T-helper 17 cell (primary cell): ENCODE measurements at regions not wholly inside any gene's neighbourhood (a gene's known extent, or its start where the extent isn't known, plus 50 kb on each side); places are given as distances from the start of the nearest gene placed in this dataset.
"Not testable (repeated sequence)": the region's sequence is repeated elsewhere in the genome, so short reads cannot be mapped to it uniquely, and the experiment has no call there.

Source experiments
- ATAC-seq: fragments of 150-1000 bp; cut with Tn5 transposase; 2 replicates; pipeline ENCODE4 v1.10.0; 2021; ENCODE audit warnings: mild to moderate bottlenecking, moderate library complexity
- DNase-seq, 3 donors: peaks; one replicate each; pipeline versions ENCODE4 v3.0.0 to v3.0.0-alpha.2; 2020 to 2021
- H3K9me3 ChIP-seq: one replicate; pipeline ENCODE4 v1.7.0; 2013; ENCODE audit warnings: low read length, mild to moderate bottlenecking; ENCODE audit not compliant: control insufficient read depth, poor library complexity, severe bottlenecking
- H3K27ac Mint-ChIP-seq: one replicate; pipeline ENCODE4 v1.8.0; 2022; ENCODE audit warnings: mild to moderate bottlenecking, moderate library complexity, mixed read lengths
- H3K27me3 Mint-ChIP-seq: one replicate; pipeline ENCODE4 v1.8.0; 2022; ENCODE audit warnings: mixed read lengths
- H3K36me3 Mint-ChIP-seq: one replicate; pipeline ENCODE4 v1.8.0; 2022; ENCODE audit warnings: low read depth, mixed read lengths
- H3K4me1 Mint-ChIP-seq: one replicate; pipeline ENCODE4 v1.8.0; 2022; ENCODE audit warnings: mild to moderate bottlenecking, mixed read lengths
- H3K4me3 Mint-ChIP-seq: one replicate; pipeline ENCODE4 v1.8.0; 2022; ENCODE audit warnings: mild to moderate bottlenecking, moderate library complexity, mixed read lengths

- no peaks in the 10 kb centered on the region for H3K9me3 ChIP-seq
- Mint-ChIP-seq H3K27ac (no peak overlapping the region), H3K36me3 (no peaks in the 10 kb centered on the region), H3K4me1 (no peaks in the 10 kb centered on the region), H3K4me3 (no peak overlapping the region), H3K27me3 (no peaks in the 10 kb centered on the region)
- ATAC-seq (no peak), DNase-seq (no peak)
These were observed 330.4 kb downstream of the KIF20B start for GRCh38 chr10:90031776-90032175.

DNA sequence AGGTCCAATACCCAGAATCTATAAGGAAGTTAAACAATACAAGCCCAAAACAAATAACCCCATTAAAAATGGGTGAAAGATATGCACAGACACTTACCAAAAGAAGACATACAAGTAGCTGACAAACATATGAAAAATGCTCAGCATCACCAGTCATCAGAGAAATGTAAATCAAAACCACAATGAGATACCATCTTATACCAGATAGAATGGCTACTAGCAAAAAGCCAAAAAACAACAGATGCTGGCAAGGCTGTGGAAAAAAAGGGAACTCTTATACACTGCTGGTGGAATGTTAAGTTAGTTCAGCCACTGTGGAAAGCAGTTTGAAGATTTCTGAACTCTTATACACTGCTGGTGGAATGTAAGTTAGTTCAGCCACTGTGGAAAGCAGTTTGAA lies 331.1 kb downstream of the KIF20B start:
- ATAC-seq (no peak), DNase-seq (no peak)
- H3K4me3 Mint-ChIP-seq = no peak overlapping the region
- H3K27ac Mint-ChIP-seq = no peak overlapping the region
- H3K4me1 Mint-ChIP-seq = no peaks in the 10 kb centered on the region
- H3K27me3 Mint-ChIP-seq = no peaks in the 10 kb centered on the region
- H3K36me3 Mint-ChIP-seq = no peaks in the 10 kb centered on the region
- H3K9me3 ChIP-seq = no peaks in the 10 kb centered on the region

DNA sequence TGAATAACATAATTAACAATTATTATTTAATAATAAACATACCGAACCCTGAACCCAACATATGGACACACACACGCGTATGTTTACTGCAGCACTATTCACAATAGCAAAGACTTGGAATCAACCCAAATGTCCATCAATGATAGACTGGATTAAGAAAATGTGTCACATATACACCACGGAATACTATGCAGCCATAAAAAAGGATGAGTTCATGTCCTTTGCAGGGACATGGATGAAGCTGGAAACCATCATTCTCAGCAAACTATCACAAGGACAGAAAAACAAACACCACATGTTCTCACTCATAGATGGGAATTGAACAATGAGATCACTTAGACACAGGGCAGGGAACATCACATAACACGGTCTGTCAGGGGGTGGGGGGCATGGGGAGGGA lies 333.5 kb downstream of the KIF20B start:
- not testable (repeated sequence) for DNase-seq, H3K4me1 Mint-ChIP-seq, H3K27me3 Mint-ChIP-seq, ATAC-seq, H3K36me3 Mint-ChIP-seq, H3K4me3 Mint-ChIP-seq, H3K9me3 ChIP-seq, H3K27ac Mint-ChIP-seq

DNA sequence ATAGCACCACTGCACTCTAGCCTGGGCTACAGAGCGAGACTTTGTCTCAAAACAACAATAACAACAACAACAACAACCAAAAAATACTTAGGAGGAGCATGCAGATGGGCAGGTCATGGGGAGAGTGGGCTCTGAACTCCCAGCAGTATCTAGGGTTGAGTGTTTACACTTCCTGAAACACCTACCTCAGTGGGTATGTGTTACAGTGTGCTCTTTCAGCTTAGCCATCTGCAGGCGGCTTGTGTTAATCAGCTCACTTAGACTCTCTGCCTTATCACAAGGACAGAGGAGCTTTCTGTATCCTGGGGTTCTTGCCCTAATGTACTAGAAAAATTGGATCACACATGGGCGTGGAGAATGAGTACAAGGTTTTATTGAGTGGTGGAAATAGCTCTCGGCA lies 340.2 kb downstream of the KIF20B start:
- DNase-seq (no peak), ATAC-seq (no peak)
- Mint-ChIP-seq H3K27ac (no peak overlapping the region), H3K36me3 (no peaks in the 10 kb centered on the region), H3K4me3 (no peak overlapping the region), H3K27me3 (no peaks in the 10 kb centered on the region), H3K4me1 (no peaks in the 10 kb centered on the region)
- H3K9me3 ChIP-seq = no peaks in the 10 kb centered on the region

DNA sequence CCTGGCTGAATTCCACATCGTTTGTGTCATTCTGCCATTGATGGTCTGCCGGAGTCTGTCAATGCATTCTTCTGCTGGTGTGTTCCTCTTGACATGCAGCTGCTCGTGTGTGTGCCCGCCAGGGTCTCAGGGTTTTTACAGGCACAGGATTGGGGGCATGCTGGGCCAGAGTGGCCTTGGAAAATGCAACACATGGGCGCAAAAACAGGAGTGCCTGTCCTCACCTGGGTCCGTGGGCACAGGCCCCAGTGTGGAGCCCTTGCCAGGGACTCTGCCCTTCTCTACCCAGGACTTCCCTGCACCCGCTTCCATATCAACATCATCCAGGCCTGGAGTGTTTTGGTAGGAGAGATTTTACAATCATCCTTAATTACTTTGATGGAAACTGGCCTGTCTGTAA lies 340.7 kb downstream of the KIF20B start:
- Mint-ChIP-seq H3K27ac (no peak overlapping the region), H3K4me3 (no peak overlapping the region), H3K4me1 (no peaks in the 10 kb centered on the region), H3K36me3 (no peaks in the 10 kb centered on the region), H3K27me3 (no peaks in the 10 kb centered on the region)
- no peak for ATAC-seq
- DNase-seq = no peak
- H3K9me3 ChIP-seq = no peaks in the 10 kb centered on the region

GRCh38 chr10:90047243-90047729 lies 345.9 kb downstream of the KIF20B start:
- DNase-seq (no peak), ATAC-seq (peak; percentile 33)
- Mint-ChIP-seq H3K27ac (no peak overlapping the region), H3K4me1 (no peaks in the 10 kb centered on the region), H3K4me3 (no peak overlapping the region), H3K27me3 (peaks cover 9% of the 10 kb centered on the region), H3K36me3 (no peaks in the 10 kb centered on the region)
- H3K9me3 ChIP-seq = no peaks in the 10 kb centered on the region

DNA sequence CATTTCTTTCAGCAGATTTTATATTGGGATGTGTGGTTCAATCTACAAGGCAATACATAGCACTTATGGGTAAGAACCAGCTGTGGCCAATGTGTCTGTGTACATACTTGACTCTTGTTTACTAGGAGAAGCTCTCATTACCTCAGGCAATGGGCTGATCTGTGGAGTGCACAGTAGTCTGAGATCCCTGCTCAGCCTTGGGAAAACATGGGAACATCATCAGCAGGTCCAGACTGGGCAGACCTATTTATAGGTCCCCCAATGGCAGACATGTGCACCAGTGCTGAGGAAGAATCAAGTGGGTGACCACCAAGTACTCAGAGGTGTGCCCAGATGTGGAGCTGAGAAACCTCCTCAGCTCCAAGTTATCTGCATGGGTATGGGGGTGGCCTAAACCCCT lies 349.7 kb downstream of the KIF20B start:
- H3K4me3 Mint-ChIP-seq = no peak overlapping the region
- ATAC-seq = no peak
- peaks cover 17% of the 10 kb centered on the region for H3K27me3 Mint-ChIP-seq
- no peaks in the 10 kb centered on the region for H3K36me3 Mint-ChIP-seq
- H3K9me3 ChIP-seq = no peaks in the 10 kb centered on the region
- no peaks in the 10 kb centered on the region for H3K4me1 Mint-ChIP-seq
- H3K27ac Mint-ChIP-seq = no peak overlapping the region
- DNase-seq = no peak

DNA sequence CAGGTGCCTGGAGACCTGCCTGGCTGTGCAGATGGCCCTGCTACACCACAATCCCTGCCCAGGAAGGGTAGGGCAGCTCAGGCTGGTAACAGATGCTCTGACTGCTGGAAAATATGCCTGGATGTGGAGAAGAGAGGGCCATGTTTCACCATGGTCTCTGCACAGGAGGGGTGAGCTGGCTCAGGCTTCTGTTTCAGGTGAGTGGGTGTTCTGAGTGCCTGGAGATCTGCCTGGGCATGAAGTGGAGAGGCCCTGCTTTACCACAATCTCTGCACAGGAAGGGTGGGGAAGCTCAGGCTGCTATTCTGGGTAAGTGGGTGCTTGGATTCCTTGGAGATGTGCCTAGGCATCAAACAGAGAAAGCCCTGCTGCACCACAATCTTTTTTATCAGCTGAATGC lies 350.1 kb downstream of the KIF20B start:
- Mint-ChIP-seq H3K4me3 (no peak overlapping the region), H3K27ac (no peak overlapping the region), H3K27me3 (peaks cover 17% of the 10 kb centered on the region), H3K4me1 (no peaks in the 10 kb centered on the region), H3K36me3 (no peaks in the 10 kb centered on the region)
- ATAC-seq = no peak
- no peak for DNase-seq
- no peaks in the 10 kb centered on the region for H3K9me3 ChIP-seq

- Mint-ChIP-seq H3K27me3 (peaks cover 5% of the 10 kb centered on the region), H3K4me1 (no peaks in the 10 kb centered on the region), H3K27ac (no peak overlapping the region), H3K4me3 (no peak overlapping the region), H3K36me3 (no peaks in the 10 kb centered on the region)
- DNase-seq (no peak), ATAC-seq (no peak)
- no peaks in the 10 kb centered on the region for H3K9me3 ChIP-seq
These were observed 361.4 kb downstream of the KIF20B start for GRCh38 chr10:90062786-90063185.

GRCh38 chr10:90064295-90064694 lies 362.9 kb downstream of the KIF20B start:
- Mint-ChIP-seq H3K36me3 (no peaks in the 10 kb centered on the region), H3K27me3 (peaks cover 5% of the 10 kb centered on the region), H3K4me3 (no peak overlapping the region), H3K4me1 (no peaks in the 10 kb centered on the region), H3K27ac (no peak overlapping the region)
- ATAC-seq (no peak), DNase-seq (no peak)
- no peaks in the 10 kb centered on the region for H3K9me3 ChIP-seq

DNA sequence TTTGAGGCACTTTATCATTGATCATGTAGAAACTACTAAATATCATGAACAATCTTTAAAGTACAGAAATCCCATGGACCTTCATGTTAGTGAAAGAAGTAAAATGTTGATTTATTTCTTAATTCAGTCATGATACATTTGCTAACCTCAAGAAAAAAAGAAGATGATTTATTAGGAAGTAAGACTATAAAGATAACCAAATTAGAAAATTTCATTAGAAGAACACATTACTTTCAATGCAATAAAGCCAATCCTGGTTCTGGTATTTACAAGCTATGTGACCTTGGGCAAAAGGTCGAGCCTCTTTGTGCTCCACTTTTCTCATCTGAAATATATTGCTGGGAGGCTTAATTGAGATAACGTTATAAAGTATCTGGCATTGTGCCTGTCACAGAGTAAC lies 365.0 kb downstream of the KIF20B start:
- no peak for ATAC-seq
- Mint-ChIP-seq H3K27ac (no peak overlapping the region), H3K36me3 (no peaks in the 10 kb centered on the region)

DNA sequence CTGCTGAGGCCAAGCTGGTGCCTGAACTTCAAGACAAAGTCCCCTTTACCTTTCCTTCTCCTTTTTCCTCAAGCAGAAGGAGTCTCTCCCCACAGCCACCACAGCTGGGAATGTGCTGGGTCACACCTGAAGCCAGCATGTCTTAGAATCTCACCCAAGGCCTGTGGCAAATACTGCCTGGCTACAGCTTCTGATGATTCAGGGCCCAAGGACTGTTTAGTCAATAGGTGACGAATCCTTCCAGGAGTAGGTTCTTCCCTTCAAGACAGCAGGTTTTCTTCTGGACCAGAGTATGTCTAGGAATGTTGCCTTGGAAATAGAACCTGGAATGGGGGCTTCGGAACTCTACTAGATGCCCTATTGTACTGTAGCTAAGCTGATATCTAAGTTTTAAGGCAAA lies 374.6 kb downstream of the KIF20B start:
- ATAC-seq (no peak), DNase-seq (no peak)
- H3K36me3 Mint-ChIP-seq = peaks cover 2% of the 10 kb centered on the region
- H3K4me1 Mint-ChIP-seq = no peaks in the 10 kb centered on the region
- H3K4me3 Mint-ChIP-seq = no peak overlapping the region
- H3K27me3 Mint-ChIP-seq = peaks cover 12% of the 10 kb centered on the region
- no peaks in the 10 kb centered on the region for H3K9me3 ChIP-seq
- H3K27ac Mint-ChIP-seq = no peak overlapping the region

More for the DNA sequence above, 365.0 kb downstream of the KIF20B start:
- H3K9me3 ChIP-seq = no peaks in the 10 kb centered on the region
- H3K4me3 Mint-ChIP-seq = no peak overlapping the region
- H3K27me3 Mint-ChIP-seq = no peaks in the 10 kb centered on the region
- no peaks in the 10 kb centered on the region for H3K4me1 Mint-ChIP-seq
- no peak for DNase-seq

GRCh38 chr10:90079819-90080218 lies 378.4 kb downstream of the KIF20B start:
- DNase-seq (no peak), ATAC-seq (no peak)
- H3K4me1 Mint-ChIP-seq = no peaks in the 10 kb centered on the region
- no peak overlapping the region for H3K4me3 Mint-ChIP-seq
- peaks cover 2% of the 10 kb centered on the region for H3K36me3 Mint-ChIP-seq
- H3K27me3 Mint-ChIP-seq = peaks cover 6% of the 10 kb centered on the region
- H3K9me3 ChIP-seq = no peaks in the 10 kb centered on the region
- H3K27ac Mint-ChIP-seq = no peak overlapping the region

DNA sequence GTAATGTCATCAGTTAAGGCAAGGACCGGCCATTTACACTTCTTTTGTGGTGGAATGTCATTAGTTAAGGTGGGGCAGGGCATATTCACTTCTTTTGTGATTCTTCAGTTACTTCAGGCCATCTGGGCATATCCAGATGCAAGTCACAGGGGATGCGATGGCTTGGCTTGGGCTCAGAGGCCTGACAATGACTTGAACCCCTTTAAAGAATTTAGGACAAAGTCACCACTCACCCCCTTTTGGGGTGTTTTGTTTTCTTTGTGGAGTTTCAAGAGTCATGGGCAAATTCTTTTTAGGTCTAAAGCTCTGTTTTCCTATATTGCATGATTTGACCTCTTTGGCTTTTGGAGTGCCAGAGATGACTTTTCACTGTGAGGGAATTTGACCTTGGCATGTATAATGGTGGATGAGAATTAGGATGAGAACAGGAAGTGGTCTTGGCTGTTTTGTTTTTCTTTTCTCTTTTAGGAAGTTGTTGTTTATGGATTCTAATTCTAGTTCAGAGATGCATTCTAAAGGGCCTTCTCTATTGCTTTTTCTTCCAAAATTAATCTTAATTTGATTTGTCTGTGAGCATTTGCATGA lies 385.3 kb downstream of the KIF20B start:
- not testable (repeated sequence) for H3K4me3 Mint-ChIP-seq, H3K4me1 Mint-ChIP-seq, H3K36me3 Mint-ChIP-seq, DNase-seq, H3K27me3 Mint-ChIP-seq, H3K9me3 ChIP-seq, H3K27ac Mint-ChIP-seq, ATAC-seq
